ENCODE measurements at regions not wholly inside any gene's neighbourhood (a gene's known extent, or its start where the extent isn't known, plus 50 kb on each side); places are given as distances from the start of the nearest gene placed in this dataset.
"Not testable (repeated sequence)": the region's sequence is repeated elsewhere in the genome, so short reads cannot be mapped to it uniquely, and the experiment has no call there.

- DNase-seq, result no peak
Observed at GRCh38 chr18:11458447-11458846, 150.9 kb upstream of the SLC35G4 start.

DNA sequence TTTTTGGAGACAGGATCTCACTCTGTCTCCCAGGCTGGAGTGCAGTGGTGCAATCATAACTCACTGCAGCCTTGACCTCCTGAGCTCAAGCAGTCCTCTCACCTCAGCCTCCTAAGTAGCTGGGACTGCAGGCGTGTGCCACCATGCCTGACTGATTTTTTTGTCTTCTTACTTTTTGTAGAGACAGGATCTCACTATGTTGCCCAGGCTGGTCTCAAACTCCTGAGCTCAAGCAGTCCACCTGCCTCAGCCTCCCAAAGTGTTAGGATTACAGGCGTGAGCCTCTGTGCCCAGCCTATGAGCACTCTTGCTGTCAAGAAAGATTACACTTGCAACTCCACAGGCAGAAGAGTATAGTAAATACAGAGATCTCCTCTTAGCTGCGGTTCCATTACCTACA, 151.5 kb upstream of the SLC35G4 start:
- not testable (repeated sequence) for DNase-seq

- DNase-seq, result peak in 3 of 4 experiments; percentile 6 to 25 (median 9)
Observed at GRCh38 chr18:11454040-11454439, 155.4 kb upstream of the SLC35G4 start.

GRCh38 chr18:11444169-11444568, 165.2 kb upstream of the SLC35G4 start:
- not testable (repeated sequence) for DNase-seq

GRCh38 chr18:11437046-11437445, 172.3 kb upstream of the SLC35G4 start:
- no peak for DNase-seq

- DNase-seq, result no peak
Observed at GRCh38 chr18:11432360-11432811, 177.0 kb upstream of the SLC35G4 start.

- DNase-seq, result no peak
Observed at GRCh38 chr18:11429876-11430275, 179.5 kb upstream of the SLC35G4 start.

- DNase-seq, result no peak
Observed at GRCh38 chr18:11425211-11425610, 184.2 kb upstream of the SLC35G4 start.

DNA sequence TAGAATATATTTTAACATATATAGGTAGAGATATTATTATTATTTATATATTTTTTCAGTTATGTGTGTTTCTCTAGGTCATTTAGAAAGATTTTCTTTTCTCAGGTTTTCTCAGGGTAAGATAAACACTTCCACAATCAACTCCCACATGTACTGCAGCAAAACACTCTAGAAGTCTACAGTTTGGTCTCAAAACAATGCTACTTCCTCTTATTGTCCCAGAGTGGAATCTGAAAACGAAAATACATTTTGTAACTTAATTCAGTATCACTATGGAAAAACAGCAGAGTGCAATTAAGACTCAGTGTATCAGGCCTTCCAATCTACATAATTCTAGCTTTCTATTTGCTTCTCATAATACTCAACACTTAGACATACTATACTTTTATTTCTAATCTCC, 190.1 kb upstream of the SLC35G4 start:
- DNase-seq, result peak; percentile 7 to 47 (median 26)

GRCh38 chr18:11412811-11413210, 196.6 kb upstream of the SLC35G4 start:
- no peak for DNase-seq

DNA sequence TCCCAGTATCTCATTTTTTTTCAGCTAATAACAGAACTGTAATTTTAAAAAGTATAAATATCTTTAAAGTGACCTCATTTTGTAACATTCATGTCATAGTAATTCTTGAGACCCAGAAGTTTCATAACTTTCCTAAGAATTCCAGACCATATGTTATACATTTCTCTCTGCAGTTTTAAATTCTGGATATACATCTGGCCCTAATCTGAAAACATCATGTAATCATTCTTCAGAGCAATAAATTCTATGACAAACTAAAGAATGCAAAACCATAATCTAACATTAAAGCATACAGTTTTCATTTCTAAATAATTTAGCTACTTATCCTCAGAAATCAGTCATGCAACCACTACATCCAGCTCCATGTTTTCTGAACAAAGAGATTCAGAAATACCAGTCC, 198.3 kb upstream of the SLC35G4 start:
- DNase-seq, result no peak

GRCh38 chr18:11408555-11409065, 200.8 kb upstream of the SLC35G4 start:
- no peak for DNase-seq

- DNase-seq, result no peak
Observed at GRCh38 chr18:11407940-11408339, 201.5 kb upstream of the SLC35G4 start.

- no peak for DNase-seq
Observed at GRCh38 chr18:11405804-11406203, 203.6 kb upstream of the SLC35G4 start.

- DNase-seq, result no peak
Observed at GRCh38 chr18:11400703-11401102, 208.7 kb upstream of the SLC35G4 start.

GRCh38 chr18:11398625-11399024, 210.8 kb upstream of the SLC35G4 start:
- DNase-seq, result peak in 1 of 4 experiments; percentile 2

DNA sequence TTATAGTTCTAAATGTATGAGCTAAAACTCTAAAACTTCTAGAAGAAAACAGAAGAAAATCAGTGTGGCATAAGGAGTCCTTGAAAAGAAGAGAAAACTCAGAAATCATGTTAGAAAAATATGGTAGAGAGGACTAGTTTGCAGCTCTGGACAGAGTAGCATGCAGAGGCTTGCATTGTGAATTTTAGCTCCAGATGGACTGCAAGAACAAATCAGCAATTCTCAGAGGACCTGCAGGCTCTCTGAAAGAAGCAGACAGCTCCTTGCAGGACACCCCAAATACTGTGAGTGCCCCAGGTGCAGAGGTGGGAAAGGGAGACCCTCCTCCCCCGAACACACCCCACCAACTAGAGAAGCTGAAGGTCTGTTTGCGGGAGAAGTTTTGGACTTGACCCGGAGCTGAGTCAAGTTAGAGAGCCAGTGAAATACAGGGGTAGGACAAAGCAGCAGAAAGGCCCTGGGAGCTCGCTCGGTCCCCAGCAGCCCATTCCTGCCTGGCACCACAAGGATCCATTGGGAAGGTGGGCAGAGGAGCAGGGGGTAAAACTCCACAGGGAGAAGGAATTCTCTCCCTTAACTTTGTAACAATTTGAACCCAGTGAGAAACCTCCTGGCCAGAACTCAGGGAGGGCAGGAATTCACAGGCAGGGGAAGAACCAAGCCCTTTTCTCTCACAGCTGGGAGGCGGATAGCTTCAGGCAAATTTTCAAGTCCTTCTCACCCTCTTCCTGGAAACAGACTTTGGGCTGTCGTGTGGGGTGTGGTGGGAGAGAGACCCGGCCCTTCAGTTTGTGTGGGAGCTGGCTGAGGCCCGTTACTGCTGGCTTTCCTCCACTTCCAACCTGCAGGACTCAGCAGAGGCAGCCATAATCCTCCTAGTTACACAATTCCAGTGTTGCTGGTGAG, 216.2 kb upstream of the SLC35G4 start:
- DNase-seq, result no peak

- no peak for DNase-seq
Observed at GRCh38 chr18:11392292-11392691, 217.1 kb upstream of the SLC35G4 start.

DNA sequence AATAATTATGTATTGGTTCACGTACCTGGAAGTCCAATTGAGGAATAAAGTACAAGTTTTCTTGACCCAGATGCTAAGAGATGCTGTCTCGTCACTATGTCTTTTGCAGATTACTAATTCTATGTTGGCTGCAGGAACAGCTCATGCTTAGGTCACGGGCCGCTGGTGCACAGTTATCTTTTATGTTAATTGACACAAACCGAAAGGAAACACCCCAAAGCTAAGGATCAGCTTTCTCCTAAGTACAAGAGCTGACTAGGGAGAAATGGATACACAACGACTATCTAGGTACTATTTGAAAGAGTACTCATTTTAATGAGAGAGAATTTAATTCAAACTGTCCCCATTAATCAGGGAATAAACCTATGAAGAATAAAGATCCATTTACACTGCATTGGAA, 217.7 kb upstream of the SLC35G4 start:
- no peak for DNase-seq

- no peak for DNase-seq
Observed at GRCh38 chr18:11388755-11389680, 220.4 kb upstream of the SLC35G4 start.

GRCh38 chr18:11387880-11388279, 221.5 kb upstream of the SLC35G4 start:
- DNase-seq, result peak; percentile 74 to 83 (median 79)

- no peak for DNase-seq
Observed at GRCh38 chr18:11383381-11383780, 226.0 kb upstream of the SLC35G4 start.

DNA sequence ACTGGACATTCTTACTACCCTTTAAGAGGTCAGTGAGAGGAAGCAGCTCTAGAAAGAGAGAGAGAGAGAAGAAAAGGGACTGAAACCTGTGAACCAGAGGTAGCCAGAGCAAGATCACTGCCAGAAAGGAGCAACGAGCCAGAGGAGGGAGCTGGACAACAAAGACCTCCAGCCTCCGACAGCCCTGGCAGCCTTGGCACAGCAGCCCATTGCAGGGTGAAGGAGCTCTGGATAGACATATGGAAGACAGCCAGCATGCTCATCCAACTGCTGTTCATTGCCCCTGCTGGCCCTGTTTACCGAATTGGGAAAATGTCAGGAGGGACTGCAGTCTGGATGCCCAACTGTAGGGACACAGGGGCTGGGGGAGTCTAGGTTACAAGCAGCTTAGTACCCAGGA, 228.4 kb upstream of the SLC35G4 start:
- no peak for DNase-seq

Measured in suppressor macrophage (primary cell).